ENCODE measurements at regions not wholly inside any gene's neighbourhood (a gene's known extent, or its start where the extent isn't known, plus 50 kb on each side); places are given as distances from the start of the nearest gene placed in this dataset.

DNA sequence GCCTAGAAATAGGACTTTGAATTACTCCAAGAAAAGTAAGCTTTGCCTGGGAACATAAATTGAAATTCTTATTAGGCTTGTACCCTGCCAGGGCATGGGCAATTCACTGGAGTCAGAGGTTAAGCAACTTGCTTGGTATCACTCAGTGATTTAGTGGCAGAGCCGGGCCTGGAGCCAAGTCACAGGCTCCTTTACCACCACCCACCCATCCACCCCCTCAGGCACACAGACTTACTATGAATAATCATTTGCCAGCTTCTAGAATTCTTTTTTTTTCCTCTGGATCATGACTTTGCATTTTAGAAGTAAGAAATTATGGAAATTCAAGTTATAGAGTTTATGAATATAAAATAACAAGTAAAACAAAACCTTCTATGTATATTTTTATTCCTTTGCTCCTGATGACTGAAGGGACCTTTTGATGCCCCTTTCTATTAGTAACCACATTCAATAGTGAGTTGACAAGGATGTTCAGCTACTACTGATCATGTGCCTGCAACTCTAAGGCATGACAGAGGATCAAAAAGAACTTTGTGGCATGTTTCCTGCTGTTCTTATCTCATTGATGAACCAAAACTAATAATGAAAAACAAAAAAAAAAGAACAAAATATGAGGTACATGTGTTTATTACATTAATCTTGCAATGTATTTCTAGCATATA lies 614.7 kb downstream of the TLR4 start (continued):
- TF ChIP-seq CREB5 (CRISPR knock-in tag; IDR thresholded peaks at IDR 0.05; ENCODE audit: low read depth) (no peak), ISL1 (CRISPR knock-in tag; IDR thresholded peaks at IDR 0.05) (no peak), GLIS3 (CRISPR knock-in tag; IDR thresholded peaks at IDR 0.05) (no peak)

DNA sequence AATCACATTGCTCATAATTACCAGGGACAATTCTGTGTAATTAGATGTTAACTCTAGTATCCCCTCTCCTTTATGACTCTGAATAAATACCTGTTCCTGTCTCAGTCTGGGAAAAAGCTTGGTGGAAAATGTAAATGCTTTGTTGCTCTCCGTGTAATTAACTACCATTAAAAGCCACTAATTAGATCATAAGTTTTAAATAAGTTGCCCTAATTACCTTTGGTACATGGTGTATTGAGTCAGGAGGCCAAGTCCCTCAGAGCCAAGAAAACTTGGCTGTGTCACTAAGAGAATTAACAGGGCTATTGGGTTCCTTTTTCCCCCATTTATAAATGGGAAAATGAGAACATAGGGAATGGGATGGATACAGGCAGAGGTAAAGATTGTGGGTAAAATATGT lies 617.6 kb downstream of the TLR4 start:
- no peak for ATAC-seq
- TF ChIP-seq ZFP3 (CRISPR knock-in tag; IDR thresholded peaks at IDR 0.05) = no peak
- TF ChIP-seq BACH2 (CRISPR knock-in tag; IDR thresholded peaks at IDR 0.05; ENCODE audit: borderline replicate concordance) = no peak
- TF ChIP-seq, protein P1, sequence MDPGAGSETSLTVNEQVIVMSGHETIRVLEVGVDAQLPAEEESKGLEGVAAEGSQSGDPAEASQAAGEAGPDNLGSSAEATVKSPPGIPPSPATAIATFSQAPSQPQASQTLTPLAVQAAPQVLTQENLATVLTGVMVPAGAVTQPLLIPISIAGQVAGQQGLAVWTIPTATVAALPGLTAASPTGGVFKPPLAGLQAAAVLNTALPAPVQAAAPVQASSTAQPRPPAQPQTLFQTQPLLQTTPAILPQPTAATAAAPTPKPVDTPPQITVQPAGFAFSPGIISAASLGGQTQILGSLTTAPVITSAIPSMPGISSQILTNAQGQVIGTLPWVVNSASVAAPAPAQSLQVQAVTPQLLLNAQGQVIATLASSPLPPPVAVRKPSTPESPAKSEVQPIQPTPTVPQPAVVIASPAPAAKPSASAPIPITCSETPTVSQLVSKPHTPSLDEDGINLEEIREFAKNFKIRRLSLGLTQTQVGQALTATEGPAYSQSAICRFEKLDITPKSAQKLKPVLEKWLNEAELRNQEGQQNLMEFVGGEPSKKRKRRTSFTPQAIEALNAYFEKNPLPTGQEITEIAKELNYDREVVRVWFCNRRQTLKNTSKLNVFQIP (CRISPR knock-in tag; IDR thresholded peaks at IDR 0.05; ENCODE audit: borderline replicate concordance, low read depth) = no peak
- no peak for TF ChIP-seq PPARA (CRISPR knock-in tag; IDR thresholded peaks at IDR 0.05; ENCODE audit: borderline replicate concordance)
- no peak for TF ChIP-seq TOX (CRISPR knock-in tag; IDR thresholded peaks at IDR 0.05; ENCODE audit: borderline replicate concordance)
- no peak for TF ChIP-seq ESRRG (CRISPR knock-in tag; IDR thresholded peaks at IDR 0.05)
- no peak for TF ChIP-seq ZNF565 (CRISPR knock-in tag; conservative IDR thresholded peaks at IDR 0.05; ENCODE audit: low read depth)

DNA sequence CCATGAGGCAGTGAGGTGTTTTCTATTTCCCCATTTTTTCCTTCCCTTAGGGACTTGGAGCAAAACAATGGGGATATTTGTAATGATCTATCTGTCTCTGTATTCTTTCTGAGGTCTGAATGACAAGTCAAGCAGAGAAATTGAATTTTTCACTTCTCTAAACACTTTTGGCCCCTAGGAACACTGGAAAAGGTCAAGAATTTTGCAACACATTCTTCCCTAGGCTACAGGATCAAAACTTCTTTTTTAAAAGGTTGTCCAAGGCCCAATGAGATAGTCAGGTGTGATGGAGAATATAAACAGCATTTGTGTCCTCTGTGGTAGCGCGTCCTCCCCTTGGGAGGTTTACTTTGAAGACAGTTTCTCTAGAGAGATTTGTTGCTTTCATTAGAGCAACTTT lies 620.5 kb downstream of the TLR4 start:
- ATAC-seq = no peak
- TF ChIP-seq TCF4 (CRISPR knock-in tag; IDR thresholded peaks at IDR 0.05; ENCODE audit: borderline replicate concordance) = no peak
- no peak for TF ChIP-seq ESRRG (CRISPR knock-in tag; IDR thresholded peaks at IDR 0.05)
- no peak for TF ChIP-seq ZNF70 (CRISPR knock-in tag; IDR thresholded peaks at IDR 0.05)
- no peak for TF ChIP-seq CSDC2 (CRISPR knock-in tag; IDR thresholded peaks at IDR 0.05)
- no peak for TF ChIP-seq BACH2 (CRISPR knock-in tag; IDR thresholded peaks at IDR 0.05; ENCODE audit: borderline replicate concordance)
- TF ChIP-seq ISL1 (CRISPR knock-in tag; IDR thresholded peaks at IDR 0.05) = no peak
- TF ChIP-seq PPARA (CRISPR knock-in tag; IDR thresholded peaks at IDR 0.05; ENCODE audit: borderline replicate concordance) = no peak
- no peak for TF ChIP-seq CSRNP3 (CRISPR knock-in tag; IDR thresholded peaks at IDR 0.05)
- no peak for TF ChIP-seq ZNF565 (CRISPR knock-in tag; conservative IDR thresholded peaks at IDR 0.05; ENCODE audit: low read depth)
- TF ChIP-seq ZC3H10 (CRISPR knock-in tag; IDR thresholded peaks at IDR 0.05) = no peak
- no peak for TF ChIP-seq RARB (CRISPR knock-in tag; IDR thresholded peaks at IDR 0.05)
- TF ChIP-seq ZFP3 (CRISPR knock-in tag; IDR thresholded peaks at IDR 0.05) = no peak
- no peak for TF ChIP-seq TOX (CRISPR knock-in tag; IDR thresholded peaks at IDR 0.05; ENCODE audit: borderline replicate concordance)
- TF ChIP-seq OSR1 (CRISPR knock-in tag; IDR thresholded peaks at IDR 0.05) = no peak
- TF ChIP-seq CREB5 (CRISPR knock-in tag; IDR thresholded peaks at IDR 0.05; ENCODE audit: low read depth) = no peak
- TF ChIP-seq ZFP30 (CRISPR knock-in tag; IDR thresholded peaks at IDR 0.05) = no peak

- TF ChIP-seq ISL1 (CRISPR knock-in tag; IDR thresholded peaks at IDR 0.05) (no peak), BACH2 (CRISPR knock-in tag; IDR thresholded peaks at IDR 0.05; ENCODE audit: borderline replicate concordance) (no peak), ARNTL (CRISPR knock-in tag; IDR thresholded peaks at IDR 0.05; ENCODE audit: borderline replicate concordance, low read depth) (no peak), ZNF8 (CRISPR knock-in tag; IDR thresholded peaks at IDR 0.05) (no peak), OSR1 (CRISPR knock-in tag; IDR thresholded peaks at IDR 0.05) (no peak), CREB5 (CRISPR knock-in tag; IDR thresholded peaks at IDR 0.05; ENCODE audit: low read depth) (no peak)
- no peak for ATAC-seq
Measured at GRCh38 chr9:118325757-118326156, 621.6 kb downstream of the TLR4 start.
